Adrenal gland (tissue), 9 donors: ENCODE measurements at regions not wholly inside any gene's neighbourhood (a gene's known extent, or its start where the extent isn't known, plus 50 kb on each side); places are given as distances from the start of the nearest gene placed in this dataset.

Source experiments
- DNase-seq, 7 donors: peaks; one replicate each; pipeline ENCODE4 v3.0.0-alpha.2; 2019 to 2020
- H3K27ac ChIP-seq, 5 donors: fragments of 200-600 bp; sonication (generic) in 4 of 5; 1 replicate in 3 of 5; 2 replicates in 2 of 5; pipeline versions ENCODE4 v1.5.1 to v1.8.0; 2016 to 2020; ENCODE audit warnings: mild to moderate bottlenecking in 1 of 5
- H3K27me3 ChIP-seq: fragments of 200-600 bp; 2 replicates; pipeline ENCODE4 v1.8.0; 2021
- H3K36me3 ChIP-seq, 2 donors: fragments of 200-600 bp; replicated peaks in 1 of 2; 1 replicate in 1 of 2; 2 replicates in 1 of 2; pipeline versions ENCODE4 v1.5.1 to v1.8.0; 2018 to 2022
- H3K4me1 ChIP-seq, 2 donors: fragments of 200-600 bp; replicated peaks in 1 of 2; 1 replicate in 1 of 2; 2 replicates in 1 of 2; pipeline versions ENCODE4 v1.5.1 to v1.8.0; 2018 to 2021
- H3K4me3 ChIP-seq, 4 donors: fragments of 200-600 bp; sonication (generic) in 3 of 4; one replicate each; pipeline ENCODE4 v1.5.1; 2016 to 2018
- H3K9me3 ChIP-seq, 3 donors: fragments of 200-600 bp; sonication (generic) in 1 of 3; replicated peaks in 1 of 3; 1 replicate in 2 of 3; 2 replicates in 1 of 3; pipeline versions ENCODE4 v1.5.1 to v1.8.0; 2016 to 2021
- CTCF ChIP-seq, 6 experiments: fragments of 450-650 bp in 4 of 6; fragments of 200-600 bp in 2 of 6; sonication (generic) in 1 of 6; IDR thresholded peaks; 1 replicate in 5 of 6; 2 replicates in 1 of 6; pipeline versions ENCODE4 v1.5.1 to v1.8.0; 2016 to 2021; ENCODE audit warnings: antibody characterized with exemption in 6 of 6, mild to moderate bottlenecking in 2 of 6, moderate library complexity in 1 of 6
- POLR2A ChIP-seq, 2 donors: fragments of 450-650 bp; IDR thresholded peaks; one replicate each; pipeline ENCODE4 v1.6.1; 2017; ENCODE audit warnings: antibody characterized with exemption in 2 of 2, mild to moderate bottlenecking in 2 of 2, moderate library complexity in 1 of 2
- WGBS, 4 donors: extraction: QIAGEN DNeasy Blood & Tissue Kit in 2 of 4; methylation state at CpG; one replicate each; pipeline versions ENCODE4 v1.1.5 to v1.1.7; 2013 to 2017; 5-methylcytosine and 5-hydroxymethylcytosine counted together
- intact Hi-C, 2 donors: fragments of 100-400 bp; cut with DNase I; formaldehyde crosslinking; loops; one replicate each; pipeline versions ENCODE4 v1.14.1 to v1.15.0; 2022 to 2023
- donor health status: healthy with polysubstance abuse.
- donor health status: Bipolar disorder and iron deficiency.
- donor health status: DM: yes; HTN: yes; CAD: no.
- donor health status: DM: no; HTN: no; CAD: no.
- donor health status: DM: no; HTN: no; CAD: no.

- no peak for DNase-seq
- no peaks in the 10 kb centered on the region for H3K36me3 ChIP-seq
- H3K27ac ChIP-seq = no peak overlapping the region
- no peaks in the 10 kb centered on the region for H3K9me3 ChIP-seq
- no peaks in the 10 kb centered on the region for H3K4me1 ChIP-seq
- no peaks in the 10 kb centered on the region for H3K27me3 ChIP-seq
- no peak overlapping the region for H3K4me3 ChIP-seq
- intact Hi-C loops = no loop called here
- TF ChIP-seq POLR2A (IDR thresholded peaks at IDR 0.05) (no peak), CTCF (IDR thresholded peaks at IDR 0.05) (no peak)
These were observed 150.8 kb upstream of the NTM start for GRCh38 chr11:131219646-131220045.

- Histone ChIP-seq H3K27ac (no peak overlapping the region), H3K4me3 (no peak overlapping the region), H3K27me3 (no peaks in the 10 kb centered on the region), H3K9me3 (no peaks in the 10 kb centered on the region), H3K36me3 (no peaks in the 10 kb centered on the region), H3K4me1 (no peaks in the 10 kb centered on the region)
- no peak for DNase-seq
- TF ChIP-seq CTCF (IDR thresholded peaks at IDR 0.05) = no peak
- TF ChIP-seq POLR2A (IDR thresholded peaks at IDR 0.05) = no peak
- intact Hi-C loops = no loop called here
These were observed 147.0 kb upstream of the NTM start for GRCh38 chr11:131223198-131223991.

GRCh38 chr11:131228378-131228777 lies 142.0 kb upstream of the NTM start:
- no peak for DNase-seq
- no peak overlapping the region for H3K4me3 ChIP-seq
- H3K9me3 ChIP-seq = no peaks in the 10 kb centered on the region
- intact Hi-C loops = no loop called here
- H3K27ac ChIP-seq = no peak overlapping the region
- WGBS, 4 donors = 48 to 51% (median 49%) methylated on average over 2 of the region's 2 CpGs
- no peaks in the 10 kb centered on the region for H3K27me3 ChIP-seq
- no peaks in the 10 kb centered on the region for H3K36me3 ChIP-seq
- TF ChIP-seq POLR2A (IDR thresholded peaks at IDR 0.05) (no peak), CTCF (IDR thresholded peaks at IDR 0.05) (no peak)
- no peaks in the 10 kb centered on the region for H3K4me1 ChIP-seq

GRCh38 chr11:131229221-131229620 lies 141.2 kb upstream of the NTM start:
- no peak for DNase-seq
- 65 to 74% (median 72%) methylated on average over 2 of the region's 2 CpGs for WGBS, 4 donors
- no peaks in the 10 kb centered on the region for H3K36me3 ChIP-seq
- intact Hi-C loops = no loop called here
- H3K4me1 ChIP-seq = no peaks in the 10 kb centered on the region
- no peaks in the 10 kb centered on the region for H3K9me3 ChIP-seq
- H3K27ac ChIP-seq = no peak overlapping the region
- TF ChIP-seq CTCF (IDR thresholded peaks at IDR 0.05) (no peak), POLR2A (IDR thresholded peaks at IDR 0.05) (no peak)
- H3K4me3 ChIP-seq = no peak overlapping the region
- H3K27me3 ChIP-seq = no peaks in the 10 kb centered on the region
